ENCODE measurements at regions not wholly inside any gene's neighbourhood (a gene's known extent, or its start where the extent isn't known, plus 50 kb on each side); places are given as distances from the start of the nearest gene placed in this dataset.

- Histone ChIP-seq H3K4me3 (ENCODE audit: control insufficient read depth in 1 of 2, extremely low read depth in 1 of 2, low read length in 1 of 2) (no peak overlapping the region), H3K27me3 (replicated peaks in 1 of 2; ENCODE audit: control insufficient read depth in 2 of 2, extremely low read depth in 1 of 2, insufficient read depth in 2 of 2, low read length in 1 of 2) (peaks cover 0 to 6% of the 10 kb centered on the region in 2 experiments), H3K9me3 (no peaks in the 10 kb centered on the region), H3K36me3 (ENCODE audit: control insufficient read depth in 2 of 2, extremely low read depth in 1 of 2, insufficient read depth in 1 of 2, low read length in 1 of 2) (no peaks in the 10 kb centered on the region), H3K27ac (ENCODE audit: low read length) (no peak overlapping the region), H3K4me1 (ENCODE audit: control insufficient read depth in 1 of 2, extremely low read depth in 1 of 2, insufficient read depth in 2 of 2, low read length in 2 of 2) (no peaks in the 10 kb centered on the region)
- Mint-ChIP-seq H3K27ac (no peak overlapping the region), H3K9me3 (peaks cover 0 to 5% (median 4%) of the 10 kb centered on the region in 3 donors), H3K4me3 (no peak overlapping the region), H3K36me3 (no peaks in the 10 kb centered on the region), H3K4me1 (no peaks in the 10 kb centered on the region), H3K27me3 (peaks cover 0 to 8% of the 10 kb centered on the region in 2 donors)
- ATAC-seq (replicated peaks in 1 of 4), result no peak
- no peak for DNase-seq
- POLR2A ChIA-PET, result no interaction called here
- CTCF ChIA-PET, result no interaction called here
- WGBS (ENCODE audit: insufficient coverage), result 84% methylated on average over 3 of the region's 6 CpGs
Measured at GRCh38 chr2:72013726-72014125, 133.9 kb downstream of the CYP26B1 start.

GRCh38 chr2:72012886-72013574, 134.6 kb downstream of the CYP26B1 start:
- ChIA-PET CTCF (no interaction called here), POLR2A (no interaction called here)
- Histone ChIP-seq H3K4me3 (ENCODE audit: control insufficient read depth in 1 of 2, extremely low read depth in 1 of 2, low read length in 1 of 2) (no peak overlapping the region), H3K36me3 (ENCODE audit: control insufficient read depth in 2 of 2, extremely low read depth in 1 of 2, insufficient read depth in 1 of 2, low read length in 1 of 2) (no peaks in the 10 kb centered on the region), H3K27me3 (replicated peaks in 1 of 2; ENCODE audit: control insufficient read depth in 2 of 2, extremely low read depth in 1 of 2, insufficient read depth in 2 of 2, low read length in 1 of 2) (peaks cover 0 to 6% of the 10 kb centered on the region in 2 experiments), H3K9me3 (no peaks in the 10 kb centered on the region), H3K27ac (ENCODE audit: low read length) (no peak overlapping the region), H3K4me1 (ENCODE audit: control insufficient read depth in 1 of 2, extremely low read depth in 1 of 2, insufficient read depth in 2 of 2, low read length in 2 of 2) (no peaks in the 10 kb centered on the region)
- no peaks in the 10 kb centered on the region for H3K4me1 Mint-ChIP-seq
- H3K9me3 Mint-ChIP-seq, result peaks cover 0 to 5% (median 4%) of the 10 kb centered on the region in 3 donors
- no peaks in the 10 kb centered on the region for H3K36me3 Mint-ChIP-seq
- H3K27ac Mint-ChIP-seq, result no peak overlapping the region
- WGBS (ENCODE audit: insufficient coverage), result 50% methylated on average over 3 of the region's 9 CpGs
- peaks cover 0 to 8% of the 10 kb centered on the region in 2 donors for H3K27me3 Mint-ChIP-seq
- peak in 1 of 35 experiments; percentile 0 for DNase-seq
- ATAC-seq (replicated peaks in 1 of 4), result no peak
- H3K4me3 Mint-ChIP-seq, result no peak overlapping the region

- Histone ChIP-seq H3K27me3 (replicated peaks in 1 of 2; ENCODE audit: control insufficient read depth in 2 of 2, extremely low read depth in 1 of 2, insufficient read depth in 2 of 2, low read length in 1 of 2) (peaks cover 0 to 6% of the 10 kb centered on the region in 2 experiments), H3K9me3 (no peaks in the 10 kb centered on the region), H3K4me1 (ENCODE audit: control insufficient read depth in 1 of 2, extremely low read depth in 1 of 2, insufficient read depth in 2 of 2, low read length in 2 of 2) (no peaks in the 10 kb centered on the region), H3K36me3 (ENCODE audit: control insufficient read depth in 2 of 2, extremely low read depth in 1 of 2, insufficient read depth in 1 of 2, low read length in 1 of 2) (no peaks in the 10 kb centered on the region), H3K27ac (ENCODE audit: low read length) (no peak overlapping the region), H3K4me3 (ENCODE audit: control insufficient read depth in 1 of 2, extremely low read depth in 1 of 2, low read length in 1 of 2) (no peak overlapping the region)
- 79% methylated on average over 2 of the region's 6 CpGs for WGBS (ENCODE audit: insufficient coverage)
- Mint-ChIP-seq H3K4me1 (no peaks in the 10 kb centered on the region), H3K27me3 (peaks cover 0 to 8% of the 10 kb centered on the region in 2 donors), H3K4me3 (no peak overlapping the region), H3K9me3 (peaks cover 0 to 5% (median 4%) of the 10 kb centered on the region in 3 donors), H3K27ac (no peak overlapping the region), H3K36me3 (no peaks in the 10 kb centered on the region)
- no peak for DNase-seq
- ChIA-PET CTCF (no interaction called here), POLR2A (no interaction called here)
- no peak for ATAC-seq (replicated peaks in 1 of 4)
Measured at GRCh38 chr2:72011791-72012190, 135.9 kb downstream of the CYP26B1 start.

GRCh38 chr2:72011370-72011689, 136.3 kb downstream of the CYP26B1 start:
- POLR2A ChIA-PET, result no interaction called here

GRCh38 chr2:72010647-72011369, 136.9 kb downstream of the CYP26B1 start:
- peaks cover 0 to 6% of the 10 kb centered on the region in 2 experiments for H3K27me3 ChIP-seq (replicated peaks in 1 of 2; ENCODE audit: control insufficient read depth in 2 of 2, extremely low read depth in 1 of 2, insufficient read depth in 2 of 2, low read length in 1 of 2)
- no peaks in the 10 kb centered on the region for H3K36me3 ChIP-seq (ENCODE audit: control insufficient read depth in 2 of 2, extremely low read depth in 1 of 2, insufficient read depth in 1 of 2, low read length in 1 of 2)
- CTCF ChIA-PET, result no interaction called here
- H3K4me1 Mint-ChIP-seq, result no peaks in the 10 kb centered on the region
- no peaks in the 10 kb centered on the region for H3K9me3 ChIP-seq
- H3K27ac ChIP-seq (ENCODE audit: low read length), result no peak overlapping the region
- H3K9me3 Mint-ChIP-seq, result peaks cover 0 to 5% (median 4%) of the 10 kb centered on the region in 3 donors
- no peak overlapping the region for H3K27ac Mint-ChIP-seq
- DNase-seq (no peak), ATAC-seq (replicated peaks in 1 of 4) (peak in 1 of 4 experiments; percentile 10)
- 63% methylated on average over 10 of the region's 13 CpGs for WGBS (ENCODE audit: insufficient coverage)
- POLR2A ChIA-PET, result no interaction called here
- H3K4me3 ChIP-seq (ENCODE audit: control insufficient read depth in 1 of 2, extremely low read depth in 1 of 2, low read length in 1 of 2), result no peak overlapping the region
- H3K4me1 ChIP-seq (ENCODE audit: control insufficient read depth in 1 of 2, extremely low read depth in 1 of 2, insufficient read depth in 2 of 2, low read length in 2 of 2), result no peaks in the 10 kb centered on the region
- H3K4me3 Mint-ChIP-seq, result no peak overlapping the region
- H3K27me3 Mint-ChIP-seq, result peaks cover 0 to 8% of the 10 kb centered on the region in 2 donors
- no peaks in the 10 kb centered on the region for H3K36me3 Mint-ChIP-seq

More at GRCh38 chr2:72011370-72011689, 136.3 kb downstream of the CYP26B1 start:
- Mint-ChIP-seq H3K4me1 (no peaks in the 10 kb centered on the region), H3K27me3 (peaks cover 0 to 8% of the 10 kb centered on the region in 2 donors), H3K9me3 (peaks cover 0 to 5% (median 4%) of the 10 kb centered on the region in 3 donors), H3K4me3 (no peak overlapping the region), H3K36me3 (no peaks in the 10 kb centered on the region), H3K27ac (no peak overlapping the region)
- no peak for ATAC-seq (replicated peaks in 1 of 4)
- 97% methylated on average over 3 of the region's 3 CpGs for WGBS (ENCODE audit: insufficient coverage)
- H3K4me1 ChIP-seq (ENCODE audit: control insufficient read depth in 1 of 2, extremely low read depth in 1 of 2, insufficient read depth in 2 of 2, low read length in 2 of 2), result no peaks in the 10 kb centered on the region
- H3K27ac ChIP-seq (ENCODE audit: low read length), result no peak overlapping the region
- H3K27me3 ChIP-seq (replicated peaks in 1 of 2; ENCODE audit: control insufficient read depth in 2 of 2, extremely low read depth in 1 of 2, insufficient read depth in 2 of 2, low read length in 1 of 2), result peaks cover 0 to 6% of the 10 kb centered on the region in 2 experiments
- H3K4me3 ChIP-seq (ENCODE audit: control insufficient read depth in 1 of 2, extremely low read depth in 1 of 2, low read length in 1 of 2), result no peak overlapping the region
- no peak for DNase-seq
- H3K9me3 ChIP-seq, result no peaks in the 10 kb centered on the region
- CTCF ChIA-PET, result no interaction called here
- H3K36me3 ChIP-seq (ENCODE audit: control insufficient read depth in 2 of 2, extremely low read depth in 1 of 2, insufficient read depth in 1 of 2, low read length in 1 of 2), result no peaks in the 10 kb centered on the region

- no peak overlapping the region for H3K27ac ChIP-seq (ENCODE audit: low read length)
- DNase-seq (no peak), ATAC-seq (replicated peaks in 1 of 4) (no peak)
- no peaks in the 10 kb centered on the region for H3K4me1 ChIP-seq (ENCODE audit: control insufficient read depth in 1 of 2, extremely low read depth in 1 of 2, insufficient read depth in 2 of 2, low read length in 2 of 2)
- no peak overlapping the region for H3K27ac Mint-ChIP-seq
- POLR2A ChIA-PET, result no interaction called here
- WGBS (ENCODE audit: insufficient coverage), result 71% methylated on average over 3 of the region's 10 CpGs
- CTCF ChIA-PET, result no interaction called here
- H3K9me3 Mint-ChIP-seq, result peaks cover 0 to 5% (median 0%) of the 10 kb centered on the region in 3 donors
- H3K4me1 Mint-ChIP-seq, result no peaks in the 10 kb centered on the region
- peaks cover 0 to 16% of the 10 kb centered on the region in 2 experiments for H3K27me3 ChIP-seq (replicated peaks in 1 of 2; ENCODE audit: control insufficient read depth in 2 of 2, extremely low read depth in 1 of 2, insufficient read depth in 2 of 2, low read length in 1 of 2)
- H3K36me3 ChIP-seq (ENCODE audit: control insufficient read depth in 2 of 2, extremely low read depth in 1 of 2, insufficient read depth in 1 of 2, low read length in 1 of 2), result no peaks in the 10 kb centered on the region
- peaks cover 2 to 8% of the 10 kb centered on the region in 2 donors for H3K27me3 Mint-ChIP-seq
- no peaks in the 10 kb centered on the region for H3K9me3 ChIP-seq
- no peaks in the 10 kb centered on the region for H3K36me3 Mint-ChIP-seq
- H3K4me3 ChIP-seq (ENCODE audit: control insufficient read depth in 1 of 2, extremely low read depth in 1 of 2, low read length in 1 of 2), result no peak overlapping the region
- no peak overlapping the region for H3K4me3 Mint-ChIP-seq
Measured at GRCh38 chr2:72008608-72009007, 139.1 kb downstream of the CYP26B1 start.

All from T-cell (primary cell).